ENCODE measurements at regions not wholly inside any gene's neighbourhood (a gene's known extent, or its start where the extent isn't known, plus 50 kb on each side); places are given as distances from the start of the nearest gene placed in this dataset.

DNA sequence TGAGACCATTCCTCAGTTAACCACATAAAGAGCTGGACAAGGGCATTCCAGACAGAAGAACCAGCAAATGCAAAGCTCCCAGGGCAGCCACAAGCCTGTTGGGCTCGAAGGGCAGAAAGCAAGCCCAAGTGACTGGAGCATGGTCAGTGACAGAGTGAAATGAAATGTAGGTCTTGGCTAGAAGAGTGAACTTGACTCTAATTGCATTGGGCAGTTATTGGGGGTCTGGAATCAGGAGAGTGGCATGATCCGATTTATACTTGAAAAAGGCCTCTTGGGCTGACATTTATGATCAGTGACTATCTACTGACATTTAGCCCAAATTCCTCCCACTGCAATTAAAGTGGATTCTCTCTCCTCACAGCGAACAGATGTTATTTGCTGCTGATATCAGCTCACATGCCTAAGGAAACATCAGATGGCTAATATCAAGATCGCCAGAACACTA is 152.5 kb upstream of the KLF7 start:
- no peak for TF ChIP-seq JUND (IDR thresholded peaks at IDR 0.05)
- TF ChIP-seq, protein P1, sequence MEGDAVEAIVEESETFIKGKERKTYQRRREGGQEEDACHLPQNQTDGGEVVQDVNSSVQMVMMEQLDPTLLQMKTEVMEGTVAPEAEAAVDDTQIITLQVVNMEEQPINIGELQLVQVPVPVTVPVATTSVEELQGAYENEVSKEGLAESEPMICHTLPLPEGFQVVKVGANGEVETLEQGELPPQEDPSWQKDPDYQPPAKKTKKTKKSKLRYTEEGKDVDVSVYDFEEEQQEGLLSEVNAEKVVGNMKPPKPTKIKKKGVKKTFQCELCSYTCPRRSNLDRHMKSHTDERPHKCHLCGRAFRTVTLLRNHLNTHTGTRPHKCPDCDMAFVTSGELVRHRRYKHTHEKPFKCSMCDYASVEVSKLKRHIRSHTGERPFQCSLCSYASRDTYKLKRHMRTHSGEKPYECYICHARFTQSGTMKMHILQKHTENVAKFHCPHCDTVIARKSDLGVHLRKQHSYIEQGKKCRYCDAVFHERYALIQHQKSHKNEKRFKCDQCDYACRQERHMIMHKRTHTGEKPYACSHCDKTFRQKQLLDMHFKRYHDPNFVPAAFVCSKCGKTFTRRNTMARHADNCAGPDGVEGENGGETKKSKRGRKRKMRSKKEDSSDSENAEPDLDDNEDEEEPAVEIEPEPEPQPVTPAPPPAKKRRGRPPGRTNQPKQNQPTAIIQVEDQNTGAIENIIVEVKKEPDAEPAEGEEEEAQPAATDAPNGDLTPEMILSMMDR (IDR thresholded peaks at IDR 0.05; ENCODE audit: low read depth, low read length, missing input control): no peak

Measured in liver (tissue), 3 donors.